Thoracic aorta (tissue), 2 donors: ENCODE measurements at regions not wholly inside any gene's neighbourhood (a gene's known extent, or its start where the extent isn't known, plus 50 kb on each side); places are given as distances from the start of the nearest gene placed in this dataset.

Source experiments
- ATAC-seq: fragments of 150-250 bp; one replicate; pipeline ENCODE4 v1.8.0; 2017; ENCODE audit warnings: low read depth; ENCODE audit not compliant: insufficient number of reproducible peaks, low FRiP score
- DNase-seq: peaks from one replicate; pipeline ENCODE4 v3.0.0-alpha.2; 2020; ENCODE audit warnings: low spot score
- H3K27ac ChIP-seq, 2 donors: fragments of 200-600 bp; sonication (generic); 1 replicate in 1 of 2; 2 replicates in 1 of 2; pipeline ENCODE4 v1.5.1; 2016; ENCODE audit warnings: mild to moderate bottlenecking in 2 of 2, moderate library complexity in 2 of 2
- H3K27me3 ChIP-seq: fragments of 200-600 bp; sonication (generic); replicated peaks from 2 replicates; pipeline ENCODE4 v1.6.0; 2016; ENCODE audit warnings: mild to moderate bottlenecking; ENCODE audit not compliant: insufficient read depth
- H3K36me3 ChIP-seq: fragments of 200-600 bp; sonication (generic); one replicate; pipeline ENCODE4 v1.5.1; 2016
- H3K4me1 ChIP-seq, 2 donors: fragments of 200-600 bp; sonication (generic); 1 replicate in 1 of 2; 2 replicates in 1 of 2; pipeline versions ENCODE4 v1.5.1 to v1.6.0; 2016; ENCODE audit warnings: low read depth in 2 of 2, mild to moderate bottlenecking in 1 of 2; ENCODE audit not compliant: control insufficient read depth in 1 of 2
- H3K4me3 ChIP-seq: fragments of 200-600 bp; sonication (generic); 2 replicates; pipeline ENCODE4 v1.5.1; 2016; ENCODE audit warnings: mild to moderate bottlenecking
- H3K9me3 ChIP-seq: fragments of 200-600 bp; sonication (generic); 2 replicates; pipeline ENCODE4 v1.5.1; 2016
- TF ChIP-seq, protein P1 (sequence below): fragments of 200-600 bp; sonication (generic); IDR thresholded peaks from one replicate; pipeline ENCODE4 v1.5.1; 2019; ENCODE audit warnings: antibody characterized with exemption

GRCh38 chr16:59878479-59878878 is 1144.4 kb upstream of the GOT2 start:
- Histone ChIP-seq H3K27me3 (no peaks in the 10 kb centered on the region), H3K9me3 (no peaks in the 10 kb centered on the region), H3K4me1 (no peaks in the 10 kb centered on the region), H3K4me3 (no peak overlapping the region), H3K27ac (no peak overlapping the region), H3K36me3 (no peaks in the 10 kb centered on the region)
- TF ChIP-seq, protein P1, sequence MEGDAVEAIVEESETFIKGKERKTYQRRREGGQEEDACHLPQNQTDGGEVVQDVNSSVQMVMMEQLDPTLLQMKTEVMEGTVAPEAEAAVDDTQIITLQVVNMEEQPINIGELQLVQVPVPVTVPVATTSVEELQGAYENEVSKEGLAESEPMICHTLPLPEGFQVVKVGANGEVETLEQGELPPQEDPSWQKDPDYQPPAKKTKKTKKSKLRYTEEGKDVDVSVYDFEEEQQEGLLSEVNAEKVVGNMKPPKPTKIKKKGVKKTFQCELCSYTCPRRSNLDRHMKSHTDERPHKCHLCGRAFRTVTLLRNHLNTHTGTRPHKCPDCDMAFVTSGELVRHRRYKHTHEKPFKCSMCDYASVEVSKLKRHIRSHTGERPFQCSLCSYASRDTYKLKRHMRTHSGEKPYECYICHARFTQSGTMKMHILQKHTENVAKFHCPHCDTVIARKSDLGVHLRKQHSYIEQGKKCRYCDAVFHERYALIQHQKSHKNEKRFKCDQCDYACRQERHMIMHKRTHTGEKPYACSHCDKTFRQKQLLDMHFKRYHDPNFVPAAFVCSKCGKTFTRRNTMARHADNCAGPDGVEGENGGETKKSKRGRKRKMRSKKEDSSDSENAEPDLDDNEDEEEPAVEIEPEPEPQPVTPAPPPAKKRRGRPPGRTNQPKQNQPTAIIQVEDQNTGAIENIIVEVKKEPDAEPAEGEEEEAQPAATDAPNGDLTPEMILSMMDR, result no peak
- no peak for ATAC-seq
- DNase-seq, result no peak

GRCh38 chr16:59864981-59865666 is 1131.0 kb upstream of the GOT2 start:
- no peak overlapping the region for H3K4me3 ChIP-seq
- H3K27me3 ChIP-seq, result no peaks in the 10 kb centered on the region
- H3K9me3 ChIP-seq, result no peaks in the 10 kb centered on the region
- no peak for DNase-seq
- TF ChIP-seq, protein P1, result no peak
- no peaks in the 10 kb centered on the region for H3K36me3 ChIP-seq
- no peaks in the 10 kb centered on the region for H3K4me1 ChIP-seq
- ATAC-seq, result no peak
- H3K27ac ChIP-seq, result no peak overlapping the region

GRCh38 chr16:59859676-59860402 is 1125.7 kb upstream of the GOT2 start:
- TF ChIP-seq, protein P1, result no peak
- ATAC-seq (no peak), DNase-seq (no peak)
- Histone ChIP-seq H3K4me1 (no peaks in the 10 kb centered on the region), H3K9me3 (no peaks in the 10 kb centered on the region), H3K27ac (no peak overlapping the region), H3K36me3 (no peaks in the 10 kb centered on the region), H3K4me3 (no peak overlapping the region), H3K27me3 (no peaks in the 10 kb centered on the region)

DNA sequence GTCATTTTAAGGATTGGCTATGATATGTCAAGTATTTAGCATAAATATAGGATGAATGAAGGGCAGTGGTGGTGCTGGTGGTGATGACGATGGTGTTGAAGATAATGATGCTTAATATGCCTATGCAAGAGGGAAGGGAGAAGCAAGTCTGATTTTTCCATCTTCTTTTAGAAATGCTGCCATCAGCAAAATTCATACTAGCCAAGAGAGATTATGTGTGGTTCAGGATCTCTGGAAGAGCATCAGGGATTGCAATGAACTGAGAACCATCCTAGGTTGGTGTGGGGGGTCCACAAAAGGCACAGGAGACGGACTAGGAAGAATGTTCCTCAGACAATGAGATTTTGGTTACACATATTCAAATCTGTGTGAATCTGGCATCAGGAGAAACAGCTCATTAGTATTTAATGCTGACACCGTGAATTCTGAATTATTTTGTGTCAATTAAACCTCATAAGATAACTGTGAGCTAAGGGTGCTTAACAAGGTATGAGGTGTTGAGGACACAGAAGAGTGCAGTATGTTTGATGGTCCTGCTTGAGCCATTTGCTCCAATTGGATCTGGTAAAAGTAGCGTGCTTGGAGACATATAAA is 1120.8 kb upstream of the GOT2 start:
- Histone ChIP-seq H3K9me3 (no peaks in the 10 kb centered on the region), H3K27me3 (no peaks in the 10 kb centered on the region), H3K4me3 (no peak overlapping the region), H3K4me1 (no peaks in the 10 kb centered on the region), H3K36me3 (no peaks in the 10 kb centered on the region), H3K27ac (no peak overlapping the region)
- ATAC-seq (no peak), DNase-seq (no peak)
- TF ChIP-seq, protein P1, result no peak

DNA sequence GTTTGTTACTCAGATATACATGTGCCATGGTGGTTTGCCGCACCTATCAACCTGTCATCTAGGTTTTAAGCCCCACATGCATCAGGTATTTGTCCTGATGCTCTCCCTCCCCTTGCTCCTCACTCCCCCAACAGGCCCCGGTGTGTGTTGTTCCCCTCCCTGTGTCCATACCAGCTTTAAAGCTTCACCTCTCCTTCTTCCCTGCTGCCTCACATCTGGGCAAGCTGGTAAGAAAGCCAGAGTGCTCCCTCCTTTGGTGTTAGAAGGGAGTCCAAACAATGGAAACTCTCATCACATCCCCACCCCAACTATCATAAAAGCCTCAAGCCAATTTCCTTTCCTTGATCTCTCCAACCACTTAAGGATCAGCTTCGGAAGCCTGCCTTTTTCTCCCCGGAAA is 1115.6 kb upstream of the GOT2 start:
- no peak for ATAC-seq
- H3K4me3 ChIP-seq, result no peak overlapping the region
- no peaks in the 10 kb centered on the region for H3K4me1 ChIP-seq
- no peak overlapping the region for H3K27ac ChIP-seq
- no peaks in the 10 kb centered on the region for H3K9me3 ChIP-seq
- TF ChIP-seq, protein P1, result no peak
- H3K36me3 ChIP-seq, result no peaks in the 10 kb centered on the region
- DNase-seq, result no peak
- H3K27me3 ChIP-seq, result no peaks in the 10 kb centered on the region
